HPDE6-E6E7 (cell line): ENCODE measurements at regions not wholly inside any gene's neighbourhood (a gene's known extent, or its start where the extent isn't known, plus 50 kb on each side); places are given as distances from the start of the nearest gene placed in this dataset.

Experiments used
- DNase-seq: peaks from one replicate; pipeline ENCODE4 v3.0.0; 2011; ENCODE audit warnings: missing footprints; ENCODE audit errors: extremely low spot score

GRCh38 chr3:159817126-159817525 is 171.5 kb upstream of the IL12A start:
- no peak for DNase-seq

DNA sequence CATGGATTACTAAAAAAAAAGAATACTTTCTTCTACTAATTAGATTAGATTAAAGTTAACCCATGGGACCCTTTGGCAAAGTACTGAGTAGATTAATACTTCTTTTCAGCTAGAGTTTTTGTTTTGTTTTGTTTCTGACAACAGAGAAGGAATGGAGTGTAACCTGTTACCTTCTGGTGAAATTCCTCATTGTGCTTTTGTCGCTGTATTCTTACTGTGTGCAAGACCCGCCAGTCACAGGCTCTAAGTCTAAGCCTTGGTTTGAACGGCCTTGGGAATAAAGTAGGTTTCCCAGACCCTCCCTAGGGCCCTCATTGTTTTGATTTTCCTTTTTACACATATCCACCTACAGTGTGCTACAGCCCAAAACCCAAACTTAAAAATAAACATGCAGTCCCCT is 171.1 kb upstream of the IL12A start:
- no peak for DNase-seq

- DNase-seq = no peak
Observed at GRCh38 chr3:159818399-159818798, 170.2 kb upstream of the IL12A start.

GRCh38 chr3:159818997-159819500 is 169.6 kb upstream of the IL12A start:
- no peak for DNase-seq

- DNase-seq = no peak
Observed at GRCh38 chr3:159819676-159820075, 169.0 kb upstream of the IL12A start.

GRCh38 chr3:159821110-159821509 is 167.5 kb upstream of the IL12A start:
- no peak for DNase-seq

DNA sequence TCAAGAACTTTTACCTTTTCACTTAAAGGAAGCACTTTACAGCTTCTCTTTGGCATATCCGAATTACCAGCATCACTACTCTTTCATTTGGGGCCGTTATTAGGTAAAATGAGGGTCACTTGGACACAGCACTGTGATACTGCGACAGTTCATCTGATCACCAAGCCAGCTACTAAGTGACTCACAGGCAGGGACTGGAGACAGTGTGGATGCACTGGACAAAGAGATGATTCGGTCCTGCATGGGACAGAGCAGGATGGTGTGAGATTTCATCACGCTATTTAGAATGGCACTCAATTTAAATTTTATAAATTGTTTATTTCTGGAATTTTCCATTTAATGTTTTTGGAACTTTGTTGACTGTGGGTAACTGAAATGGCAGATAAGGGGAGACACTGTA is 166.9 kb upstream of the IL12A start:
- no peak for DNase-seq

DNA sequence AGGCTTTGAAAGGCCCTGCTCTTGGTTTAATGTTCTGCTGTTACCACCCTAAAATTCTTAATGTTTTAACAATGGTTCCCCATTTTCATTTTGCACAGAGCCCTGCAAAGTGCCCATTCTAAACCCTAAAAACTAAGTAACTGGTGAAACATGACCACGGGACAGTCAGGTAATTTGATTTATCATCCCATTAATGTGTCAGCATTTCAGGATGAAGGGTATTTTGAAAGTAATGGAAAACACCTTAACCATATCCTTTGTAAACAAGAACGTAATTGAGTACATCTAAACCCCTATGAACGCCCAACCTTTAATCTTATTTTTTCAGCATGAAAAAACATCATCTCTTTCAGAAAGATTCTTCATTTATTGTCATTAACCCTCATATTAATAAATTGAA is 164.9 kb upstream of the IL12A start:
- DNase-seq = no peak

- DNase-seq = peak; percentile 75
Observed at GRCh38 chr3:159824333-159824732, 164.3 kb upstream of the IL12A start.

DNA sequence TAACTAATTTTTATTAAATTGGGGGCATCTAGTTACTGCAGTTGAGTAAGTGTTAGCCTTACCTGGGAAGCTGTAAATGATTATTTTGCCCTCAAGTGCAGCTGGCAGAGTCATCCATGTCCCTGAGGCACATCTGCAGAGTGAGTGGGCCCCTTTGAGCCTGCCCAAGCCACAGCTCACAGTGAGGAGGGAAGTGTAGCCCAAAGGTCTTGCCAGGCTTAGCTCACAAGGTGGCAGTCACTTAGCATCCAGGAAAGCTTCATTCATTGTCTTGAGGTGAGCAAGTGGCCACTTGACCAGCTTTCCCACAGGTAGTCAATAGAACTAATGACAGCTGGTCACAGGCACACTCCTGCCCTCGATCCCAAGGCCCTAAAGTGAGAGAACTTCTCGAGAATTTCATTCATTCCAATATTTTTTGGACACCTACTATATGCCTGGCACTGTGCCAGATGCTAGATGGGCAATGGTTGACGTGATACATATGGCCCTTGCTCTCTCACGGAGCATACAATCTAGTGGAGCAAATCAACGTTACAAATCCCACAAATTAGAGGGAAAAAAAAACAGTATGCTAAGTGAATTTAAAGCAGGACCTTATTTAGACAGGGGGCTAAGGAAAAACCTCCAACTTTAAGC is 163.3 kb upstream of the IL12A start:
- no peak for DNase-seq

- DNase-seq = no peak
Observed at GRCh38 chr3:159828542-159828943, 160.1 kb upstream of the IL12A start.

- DNase-seq = no peak
Observed at GRCh38 chr3:159829056-159829455, 159.6 kb upstream of the IL12A start.

DNA sequence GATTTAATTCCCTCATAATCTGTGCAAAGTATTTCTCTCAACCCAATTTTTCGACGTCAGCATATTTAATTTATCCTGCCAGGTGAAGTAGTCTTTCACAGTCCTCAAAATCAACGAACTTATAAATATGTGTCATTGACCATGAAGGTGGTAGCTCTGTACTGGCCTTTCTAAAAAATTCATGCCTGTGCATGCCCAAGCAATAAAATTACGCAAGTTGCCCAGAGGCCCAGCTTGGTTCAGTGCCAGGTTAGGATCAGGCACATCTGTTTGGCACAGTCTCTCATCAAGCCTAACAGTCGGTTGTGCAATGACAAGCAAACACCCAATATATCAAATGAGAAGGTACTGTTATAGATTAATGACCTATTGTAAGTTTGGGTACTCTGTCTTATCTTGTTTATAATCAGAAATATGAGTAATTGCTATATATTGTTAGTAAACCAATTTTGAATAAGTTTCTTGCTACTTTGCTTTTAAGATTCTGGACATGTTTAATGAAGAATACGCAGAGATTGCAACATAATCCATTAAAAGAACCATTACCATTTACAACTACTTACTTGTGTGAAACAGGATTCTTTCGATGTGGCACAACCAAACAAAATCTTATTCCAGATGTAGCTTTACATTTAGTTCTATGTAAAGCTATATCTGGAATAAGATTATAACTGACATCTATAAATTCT is 159.0 kb upstream of the IL12A start:
- DNase-seq = peak; percentile 60

DNA sequence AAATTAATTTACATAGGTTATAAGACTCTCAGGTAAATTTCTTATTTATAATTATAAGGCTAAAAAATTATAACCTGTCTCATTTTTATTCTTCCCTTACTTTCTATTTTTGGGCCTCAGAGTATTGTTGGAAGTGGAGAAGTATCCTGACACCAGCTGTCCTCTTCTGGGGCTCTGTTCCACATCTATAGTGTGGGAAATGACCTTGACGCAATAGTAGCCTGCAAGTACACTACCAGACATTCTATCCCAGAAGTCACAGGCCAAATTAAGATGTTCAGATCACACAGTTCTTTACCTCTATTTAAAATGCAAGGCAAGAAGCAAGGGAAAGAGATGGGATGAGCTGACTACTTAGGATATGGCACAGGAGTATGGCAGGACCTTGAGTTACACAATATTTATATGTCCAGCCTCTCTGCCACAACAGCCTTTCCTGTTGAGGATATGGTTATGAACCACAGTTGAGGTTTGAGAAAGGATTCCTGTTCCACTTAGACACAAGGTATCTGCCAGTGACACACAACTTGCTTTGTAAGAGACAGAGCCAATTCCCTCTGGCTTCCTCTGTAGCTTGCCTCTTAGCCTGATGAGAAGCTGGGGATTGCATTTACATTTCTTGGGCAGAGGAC is 158.0 kb upstream of the IL12A start:
- no peak for DNase-seq

- no peak for DNase-seq
Observed at GRCh38 chr3:159831466-159831865, 157.2 kb upstream of the IL12A start.

- DNase-seq = no peak
Observed at GRCh38 chr3:159832024-159832423, 156.6 kb upstream of the IL12A start.

GRCh38 chr3:159835126-159835525 is 153.5 kb upstream of the IL12A start:
- DNase-seq = no peak

DNA sequence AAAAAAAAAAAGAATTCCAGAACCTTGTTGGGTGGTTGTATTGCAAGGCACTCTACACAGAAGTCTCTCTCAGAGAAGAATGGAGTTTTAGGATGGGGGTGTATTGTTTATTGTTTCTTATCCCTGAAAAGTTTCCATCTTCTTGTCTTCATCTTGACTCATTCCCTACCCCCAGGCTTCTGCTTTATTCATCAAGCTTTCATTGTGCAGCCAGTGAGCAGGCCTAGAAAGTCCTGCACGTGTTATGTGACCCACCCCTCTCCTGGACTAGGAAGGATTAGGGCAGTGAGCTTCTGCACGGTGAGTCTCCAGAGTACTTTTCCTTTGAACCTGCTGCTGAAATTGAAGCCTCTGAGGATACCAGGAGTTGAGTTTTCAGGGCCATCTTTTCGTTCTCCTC is 150.9 kb upstream of the IL12A start:
- no peak for DNase-seq

GRCh38 chr3:159838938-159839337 is 149.7 kb upstream of the IL12A start:
- no peak for DNase-seq

- no peak for DNase-seq
Observed at GRCh38 chr3:159839561-159840379, 148.9 kb upstream of the IL12A start, which contains the start of gene SCHIP1. Gene SCHIP1 (plus strand): TSS chr3:159839861.

GRCh38 chr3:159840703-159841299 is 147.8 kb upstream of the IL12A start:
- DNase-seq = no peak

DNA sequence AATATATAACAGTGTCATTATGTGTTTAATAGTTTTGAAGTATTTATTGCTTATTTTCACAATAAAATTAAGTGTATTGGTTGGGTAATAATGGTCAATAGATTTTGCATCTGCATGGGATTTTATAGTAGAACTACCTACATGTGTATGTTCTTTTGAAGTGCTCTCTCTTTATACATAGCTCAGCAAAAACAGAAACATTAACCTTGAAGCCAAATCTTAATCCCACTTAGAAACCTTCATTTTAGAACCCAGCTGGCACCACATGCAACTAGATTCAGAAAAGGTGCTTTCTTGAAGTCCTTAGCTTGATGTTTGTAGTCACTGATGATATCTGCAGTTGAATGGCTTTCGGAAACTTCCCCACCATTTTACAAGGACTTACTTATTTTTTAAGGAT is 146.9 kb upstream of the IL12A start:
- DNase-seq = no peak
